ENCODE measurements at regions not wholly inside any gene's neighbourhood (a gene's known extent, or its start where the extent isn't known, plus 50 kb on each side); places are given as distances from the start of the nearest gene placed in this dataset.
"Not testable (repeated sequence)": the region's sequence is repeated elsewhere in the genome, so short reads cannot be mapped to it uniquely, and the experiment has no call there.

- TF ChIP-seq, protein P1, sequence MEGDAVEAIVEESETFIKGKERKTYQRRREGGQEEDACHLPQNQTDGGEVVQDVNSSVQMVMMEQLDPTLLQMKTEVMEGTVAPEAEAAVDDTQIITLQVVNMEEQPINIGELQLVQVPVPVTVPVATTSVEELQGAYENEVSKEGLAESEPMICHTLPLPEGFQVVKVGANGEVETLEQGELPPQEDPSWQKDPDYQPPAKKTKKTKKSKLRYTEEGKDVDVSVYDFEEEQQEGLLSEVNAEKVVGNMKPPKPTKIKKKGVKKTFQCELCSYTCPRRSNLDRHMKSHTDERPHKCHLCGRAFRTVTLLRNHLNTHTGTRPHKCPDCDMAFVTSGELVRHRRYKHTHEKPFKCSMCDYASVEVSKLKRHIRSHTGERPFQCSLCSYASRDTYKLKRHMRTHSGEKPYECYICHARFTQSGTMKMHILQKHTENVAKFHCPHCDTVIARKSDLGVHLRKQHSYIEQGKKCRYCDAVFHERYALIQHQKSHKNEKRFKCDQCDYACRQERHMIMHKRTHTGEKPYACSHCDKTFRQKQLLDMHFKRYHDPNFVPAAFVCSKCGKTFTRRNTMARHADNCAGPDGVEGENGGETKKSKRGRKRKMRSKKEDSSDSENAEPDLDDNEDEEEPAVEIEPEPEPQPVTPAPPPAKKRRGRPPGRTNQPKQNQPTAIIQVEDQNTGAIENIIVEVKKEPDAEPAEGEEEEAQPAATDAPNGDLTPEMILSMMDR (IDR thresholded peaks at IDR 0.05): not testable (repeated sequence)
- not testable (repeated sequence) for TF ChIP-seq SP1 (CRISPR knock-in tag; conservative IDR thresholded peaks at IDR 0.05); ZNF232 (CRISPR knock-in tag; IDR thresholded peaks at IDR 0.05); E2F4 (CRISPR knock-in tag; IDR thresholded peaks at IDR 0.05; ENCODE audit: borderline replicate concordance, low read depth); FOXP1 (CRISPR knock-in tag; IDR thresholded peaks at IDR 0.05; ENCODE audit: borderline replicate concordance); MYBL2 (CRISPR knock-in tag; IDR thresholded peaks at IDR 0.05); ZNF425 (CRISPR knock-in tag; conservative IDR thresholded peaks at IDR 0.05); ELF4 (CRISPR knock-in tag; IDR thresholded peaks at IDR 0.05; ENCODE audit: low read depth); ATF2 (CRISPR knock-in tag; IDR thresholded peaks at IDR 0.05; ENCODE audit: borderline replicate concordance, low read depth); JAZF1 (CRISPR knock-in tag; IDR thresholded peaks at IDR 0.05); ESRRA (CRISPR knock-in tag; IDR thresholded peaks at IDR 0.05; ENCODE audit: borderline replicate concordance); ZNF121 (CRISPR knock-in tag; IDR thresholded peaks at IDR 0.05); NFE2L1 (CRISPR knock-in tag; IDR thresholded peaks at IDR 0.05)
Observed at GRCh38 chr5:34205347-34205746, 162.3 kb upstream of the C1QTNF3 start.
